Omental fat pad (tissue), 3 donors: ENCODE measurements at regions not wholly inside any gene's neighbourhood (a gene's known extent, or its start where the extent isn't known, plus 50 kb on each side); places are given as distances from the start of the nearest gene placed in this dataset.

Experiments
- ATAC-seq: fragments of 150-250 bp; one replicate; pipeline ENCODE4 v1.9.1; 2016; ENCODE audit warnings: mild to moderate bottlenecking, moderate library complexity; ENCODE audit not compliant: low FRiP score
- DNase-seq: peaks from one replicate; pipeline ENCODE4 v3.0.0-alpha.2; 2019; ENCODE audit warnings: low spot score
- TF ChIP-seq, protein P1 (sequence below), 3 donors: fragments of 450-650 bp; IDR thresholded peaks; one replicate each; pipeline ENCODE4 v1.5.1; 2016 to 2017; ENCODE audit warnings: antibody characterized with exemption in 3 of 3, mild to moderate bottlenecking in 3 of 3, moderate library complexity in 2 of 3

- DNase-seq: no peak
- no peak for ATAC-seq
- TF ChIP-seq, protein P1, sequence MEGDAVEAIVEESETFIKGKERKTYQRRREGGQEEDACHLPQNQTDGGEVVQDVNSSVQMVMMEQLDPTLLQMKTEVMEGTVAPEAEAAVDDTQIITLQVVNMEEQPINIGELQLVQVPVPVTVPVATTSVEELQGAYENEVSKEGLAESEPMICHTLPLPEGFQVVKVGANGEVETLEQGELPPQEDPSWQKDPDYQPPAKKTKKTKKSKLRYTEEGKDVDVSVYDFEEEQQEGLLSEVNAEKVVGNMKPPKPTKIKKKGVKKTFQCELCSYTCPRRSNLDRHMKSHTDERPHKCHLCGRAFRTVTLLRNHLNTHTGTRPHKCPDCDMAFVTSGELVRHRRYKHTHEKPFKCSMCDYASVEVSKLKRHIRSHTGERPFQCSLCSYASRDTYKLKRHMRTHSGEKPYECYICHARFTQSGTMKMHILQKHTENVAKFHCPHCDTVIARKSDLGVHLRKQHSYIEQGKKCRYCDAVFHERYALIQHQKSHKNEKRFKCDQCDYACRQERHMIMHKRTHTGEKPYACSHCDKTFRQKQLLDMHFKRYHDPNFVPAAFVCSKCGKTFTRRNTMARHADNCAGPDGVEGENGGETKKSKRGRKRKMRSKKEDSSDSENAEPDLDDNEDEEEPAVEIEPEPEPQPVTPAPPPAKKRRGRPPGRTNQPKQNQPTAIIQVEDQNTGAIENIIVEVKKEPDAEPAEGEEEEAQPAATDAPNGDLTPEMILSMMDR (IDR thresholded peaks at IDR 0.05): no peak
Observed at GRCh38 chrX:42090395-42090794, 167.0 kb upstream of the CASK start.

- TF ChIP-seq, protein P1 (IDR thresholded peaks at IDR 0.05): no peak
- DNase-seq (no peak), ATAC-seq (no peak)
Observed at GRCh38 chrX:42089031-42089430, 165.7 kb upstream of the CASK start.

DNA sequence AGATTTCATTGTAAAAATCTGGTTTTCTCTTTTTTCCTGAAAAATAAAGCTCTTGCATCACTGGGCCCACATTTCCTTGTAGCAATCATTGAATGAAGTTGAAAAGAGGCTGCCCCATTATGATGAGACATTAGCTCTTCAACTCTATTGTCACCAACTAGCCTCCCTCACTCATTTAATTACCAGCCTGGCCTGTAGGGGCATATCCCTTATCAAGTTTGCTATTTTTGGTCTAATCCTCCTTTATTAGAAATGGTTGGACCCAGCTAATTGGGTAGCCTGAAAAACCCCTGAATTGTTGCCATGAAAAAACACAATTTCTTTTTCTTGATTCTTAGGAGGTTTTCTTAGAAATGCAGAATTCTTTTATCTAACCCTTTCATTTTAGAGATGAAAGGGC lies 164.6 kb upstream of the CASK start:
- DNase-seq: no peak
- ATAC-seq: no peak
- TF ChIP-seq, protein P1 (IDR thresholded peaks at IDR 0.05): no peak

DNA sequence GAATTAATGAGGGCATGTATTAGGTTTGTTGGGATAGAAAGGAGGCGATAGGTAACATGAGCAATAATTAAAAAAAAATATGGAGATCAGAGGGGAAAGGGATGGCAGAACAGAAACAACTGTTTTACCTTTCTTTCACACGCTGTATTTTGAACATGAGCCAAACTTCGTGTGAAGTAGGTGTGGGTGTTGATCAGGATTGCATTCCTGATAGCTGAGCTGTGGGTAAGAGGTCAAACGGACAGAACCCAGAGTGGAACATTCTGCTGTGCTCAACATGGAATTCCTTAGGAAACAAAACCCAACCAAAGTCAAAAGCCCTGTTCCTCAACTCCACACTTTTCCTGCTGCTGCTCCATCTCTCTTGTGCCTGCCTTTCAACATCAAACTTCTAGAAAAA lies 162.5 kb upstream of the CASK start:
- ATAC-seq (no peak), DNase-seq (no peak)
- TF ChIP-seq, protein P1 (IDR thresholded peaks at IDR 0.05): no peak

GRCh38 chrX:42079968-42080367 lies 156.6 kb upstream of the CASK start:
- TF ChIP-seq, protein P1 (IDR thresholded peaks at IDR 0.05): no peak
- ATAC-seq: no peak

DNA sequence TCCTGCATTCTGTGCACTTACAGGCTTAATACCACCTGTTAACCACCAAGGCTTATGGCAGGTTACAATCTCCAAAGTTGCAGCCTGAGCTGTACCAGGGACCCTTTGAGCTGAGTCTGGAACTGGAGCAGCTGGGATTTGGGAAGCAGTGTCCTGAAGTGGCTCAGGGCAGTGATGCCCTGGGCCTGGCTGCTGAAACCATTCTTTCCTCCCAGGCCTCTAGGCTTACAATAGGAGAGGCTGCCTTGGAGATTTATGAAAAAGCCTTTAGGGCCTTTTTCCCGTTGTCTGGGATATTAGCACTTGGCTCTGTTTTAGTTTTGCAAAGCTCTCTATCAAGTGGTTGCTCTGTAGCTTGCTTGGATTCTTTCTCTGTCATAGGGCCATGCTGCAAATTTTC lies 154.3 kb upstream of the CASK start:
- ATAC-seq: no peak
- no peak for DNase-seq
- TF ChIP-seq, protein P1 (IDR thresholded peaks at IDR 0.05): no peak

More at GRCh38 chrX:42079968-42080367, 156.6 kb upstream of the CASK start:
- DNase-seq: no peak

DNA sequence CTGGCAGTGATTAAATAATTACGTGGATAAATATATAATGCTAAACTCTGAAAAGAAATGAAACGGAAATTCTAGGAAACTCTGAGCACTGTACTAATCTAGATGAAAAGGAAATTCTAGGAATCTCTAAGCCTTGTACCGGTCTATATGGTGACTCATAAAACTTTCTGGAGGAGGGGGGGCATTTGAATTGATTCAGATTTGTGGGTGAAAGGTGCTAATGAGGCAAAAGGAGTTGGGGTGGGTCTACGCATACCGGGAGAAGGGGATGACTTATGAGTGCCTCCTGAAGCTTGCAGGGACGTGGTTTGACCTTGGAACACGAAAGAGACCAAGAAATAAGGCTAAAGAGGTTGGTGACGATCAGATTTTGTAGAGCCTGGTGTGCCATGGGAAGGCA lies 151.7 kb upstream of the CASK start:
- TF ChIP-seq, protein P1 (IDR thresholded peaks at IDR 0.05): no peak
- ATAC-seq (no peak), DNase-seq (no peak)
